HepG2 (cell line): ENCODE measurements at regions not wholly inside any gene's neighbourhood (a gene's known extent, or its start where the extent isn't known, plus 50 kb on each side); places are given as distances from the start of the nearest gene placed in this dataset.

Experiments
- CBX1 ChIP-seq: IDR thresholded peaks from one replicate; pipeline ENCODE4 v1.6.1; 2016; ENCODE audit warnings: antibody characterized with exemption, low read depth
- CBX2 ChIP-seq, 2 experiments: fragments of 200-600 bp in 1 of 2; sonication (generic); formaldehyde crosslinking in 1 of 2; IDR thresholded peaks; 2 replicates each; pipeline versions ENCODE4 v1.7.0 to v1.8.1; 2018 to 2022; ENCODE audit warnings: low read depth in 2 of 2, low read length in 1 of 2, mild to moderate bottlenecking in 1 of 2, missing genetic modification reagents in 1 of 2
- CBX5 ChIP-seq: sonication (generic); formaldehyde crosslinking; IDR thresholded peaks from 2 replicates; pipeline ENCODE4 v1.4.0; 2020; ENCODE audit warnings: missing genetic modification reagents, borderline replicate concordance
- FOXO1 ChIP-seq: sonication (generic); formaldehyde crosslinking; IDR thresholded peaks from 2 replicates; pipeline ENCODE4 v1.4.0; 2020; ENCODE audit warnings: missing genetic modification reagents
- HIVEP1 ChIP-seq: sonication (generic); formaldehyde crosslinking; IDR thresholded peaks from 2 replicates; pipeline ENCODE4 v1.4.0; 2020; ENCODE audit warnings: mild to moderate bottlenecking, missing genetic modification reagents
- HMG20A ChIP-seq: IDR thresholded peaks from 2 replicates; pipeline ENCODE4 v1.6.1; 2016; ENCODE audit warnings: borderline replicate concordance
- KLF15 ChIP-seq: sonication (generic); formaldehyde crosslinking; IDR thresholded peaks from 2 replicates; pipeline ENCODE4 v1.8.1; 2023; ENCODE audit warnings: borderline replicate concordance, mild to moderate bottlenecking, inconsistent platforms, missing genetic modification reagents, mixed read lengths
- MBNL3 ChIP-seq: fragments of 250-450 bp; sonication (Bioruptor Pico); conservative IDR thresholded peaks from 2 replicates; pipeline ENCODE4 v1.8.0; 2022; ENCODE audit warnings: mild to moderate bottlenecking, inconsistent platforms
- NFIC ChIP-seq: IDR thresholded peaks from 2 replicates; pipeline ENCODE4 v1.6.1; 2012; ENCODE audit warnings: mild to moderate bottlenecking, low read length, inconsistent platforms
- POLR2A ChIP-seq, 2 experiments: IDR thresholded peaks; 2 replicates each; pipeline ENCODE4 v1.6.1; 2011; ENCODE audit warnings: low read depth in 2 of 2, low read length in 2 of 2, mild to moderate bottlenecking in 1 of 2, moderate library complexity in 1 of 2; ENCODE audit not compliant: insufficient read depth in 1 of 2
- SNRNP70 ChIP-seq: fragments of 200-400 bp; formaldehyde crosslinking; IDR thresholded peaks from 2 replicates; pipeline ENCODE4 v1.6.1; 2017; ENCODE audit warnings: mild to moderate bottlenecking, low read depth, low read length, moderate library complexity
- SOX6 ChIP-seq, 2 experiments: fragments of 450-650 bp in 1 of 2; sonication (generic) in 1 of 2; formaldehyde crosslinking in 1 of 2; IDR thresholded peaks; 2 replicates each; pipeline versions ENCODE4 v1.4.0 to v1.6.1; 2017 to 2020; ENCODE audit warnings: antibody characterized with exemption in 1 of 2, mild to moderate bottlenecking in 1 of 2, missing genetic modification reagents in 1 of 2
- TARDBP ChIP-seq: sonication (generic); formaldehyde crosslinking; IDR thresholded peaks from 2 replicates; pipeline ENCODE4 v1.8.0; 2022; ENCODE audit warnings: mild to moderate bottlenecking, missing genetic modification reagents
- TRIM24 ChIP-seq: sonication (generic); formaldehyde crosslinking; IDR thresholded peaks from 2 replicates; pipeline ENCODE4 v1.8.0; 2022; ENCODE audit warnings: mild to moderate bottlenecking, missing genetic modification reagents
- TF ChIP-seq, protein P1 (sequence below): IDR thresholded peaks from 2 replicates; pipeline ENCODE4 v1.6.1; 2016; ENCODE audit warnings: mild to moderate bottlenecking
- TF ChIP-seq, protein P2 (sequence below): sonication (generic); formaldehyde crosslinking; IDR thresholded peaks from 2 replicates; pipeline ENCODE4 v1.5.0; 2020; ENCODE audit warnings: mild to moderate bottlenecking, missing genetic modification reagents
- TF ChIP-seq, protein P3 (sequence below): sonication (generic); formaldehyde crosslinking; IDR thresholded peaks from 2 replicates; pipeline ENCODE4 v1.8.0; 2022; ENCODE audit warnings: mild to moderate bottlenecking, missing genetic modification reagents
- TF ChIP-seq, protein P4 (sequence below): sonication (generic); formaldehyde crosslinking; IDR thresholded peaks from 2 replicates; pipeline ENCODE4 v1.4.0; 2020; ENCODE audit warnings: missing genetic modification reagents
- TF ChIP-seq, protein P5 (sequence below): sonication (generic); formaldehyde crosslinking; IDR thresholded peaks from 2 replicates; pipeline ENCODE4 v1.5.0; 2020; ENCODE audit warnings: missing genetic modification reagents, mild to moderate bottlenecking, borderline replicate concordance
- TF ChIP-seq, protein P6 (sequence below): sonication (generic); formaldehyde crosslinking; IDR thresholded peaks from 2 replicates; pipeline ENCODE4 v1.4.0; 2020; ENCODE audit warnings: missing genetic modification reagents
- TF ChIP-seq, protein P7 (sequence below): sonication (generic); formaldehyde crosslinking; IDR thresholded peaks from 2 replicates; pipeline ENCODE4 v1.5.1; 2020; ENCODE audit warnings: missing genetic modification reagents, mild to moderate bottlenecking, borderline replicate concordance

DNA sequence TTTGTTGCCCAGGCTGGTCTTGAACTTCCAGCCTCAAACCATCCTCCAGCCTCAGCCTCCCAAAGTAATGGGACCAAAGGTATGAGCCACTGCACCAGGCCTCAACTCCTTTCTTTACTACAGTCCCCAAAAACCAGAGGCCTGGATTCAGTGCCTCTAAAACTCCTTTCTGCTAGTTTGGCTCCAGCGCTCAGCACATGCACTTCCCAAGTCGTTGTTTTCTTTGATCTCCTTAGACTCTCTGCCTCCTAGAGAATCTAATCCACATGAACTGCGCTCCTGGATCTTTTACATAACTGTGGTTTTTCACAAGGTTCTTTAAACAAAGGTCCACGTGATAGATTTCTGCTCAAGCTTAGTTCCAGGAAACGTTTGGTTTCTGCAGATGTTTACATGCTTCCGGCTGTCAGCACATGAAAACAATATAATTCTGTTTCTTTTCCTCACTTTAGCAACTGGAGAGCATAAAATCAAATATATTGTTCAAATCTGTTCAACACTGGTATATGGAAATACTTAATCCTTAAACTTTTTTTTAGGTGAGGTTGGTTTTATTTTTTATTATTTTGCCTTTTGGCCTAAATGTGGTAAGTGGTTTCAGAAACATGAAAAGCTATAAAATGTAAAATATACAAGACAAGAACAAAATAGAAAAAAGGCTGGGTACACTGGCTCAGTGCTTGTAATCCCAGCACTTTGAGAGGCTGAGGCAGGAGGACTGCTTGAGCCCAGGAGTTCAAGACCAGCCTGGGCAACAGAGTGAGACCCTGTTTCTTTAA, 270.5 kb upstream of the MKLN1 start (continued):
- no peak for TF ChIP-seq MBNL3 (CRISPR knock-in tag)
- TF ChIP-seq HMG20A, result peak; percentile 95
- TF ChIP-seq FOXO1, result peak; percentile 96
- no peak for TF ChIP-seq HIVEP1 (CRISPR knock-in tag)
- no peak for TF ChIP-seq CBX1
- TF ChIP-seq, protein P1, sequence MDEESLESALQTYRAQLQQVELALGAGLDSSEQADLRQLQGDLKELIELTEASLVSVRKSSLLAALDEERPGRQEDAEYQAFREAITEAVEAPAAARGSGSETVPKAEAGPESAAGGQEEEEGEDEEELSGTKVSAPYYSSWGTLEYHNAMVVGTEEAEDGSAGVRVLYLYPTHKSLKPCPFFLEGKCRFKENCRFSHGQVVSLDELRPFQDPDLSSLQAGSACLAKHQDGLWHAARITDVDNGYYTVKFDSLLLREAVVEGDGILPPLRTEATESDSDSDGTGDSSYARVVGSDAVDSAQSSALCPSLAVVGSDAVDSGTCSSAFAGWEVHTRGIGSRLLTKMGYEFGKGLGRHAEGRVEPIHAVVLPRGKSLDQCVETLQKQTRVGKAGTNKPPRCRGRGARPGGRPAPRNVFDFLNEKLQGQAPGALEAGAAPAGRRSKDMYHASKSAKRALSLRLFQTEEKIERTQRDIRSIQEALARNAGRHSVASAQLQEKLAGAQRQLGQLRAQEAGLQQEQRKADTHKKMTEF (CRISPR knock-in tag), result peak; percentile 93
- TF ChIP-seq, protein P2, sequence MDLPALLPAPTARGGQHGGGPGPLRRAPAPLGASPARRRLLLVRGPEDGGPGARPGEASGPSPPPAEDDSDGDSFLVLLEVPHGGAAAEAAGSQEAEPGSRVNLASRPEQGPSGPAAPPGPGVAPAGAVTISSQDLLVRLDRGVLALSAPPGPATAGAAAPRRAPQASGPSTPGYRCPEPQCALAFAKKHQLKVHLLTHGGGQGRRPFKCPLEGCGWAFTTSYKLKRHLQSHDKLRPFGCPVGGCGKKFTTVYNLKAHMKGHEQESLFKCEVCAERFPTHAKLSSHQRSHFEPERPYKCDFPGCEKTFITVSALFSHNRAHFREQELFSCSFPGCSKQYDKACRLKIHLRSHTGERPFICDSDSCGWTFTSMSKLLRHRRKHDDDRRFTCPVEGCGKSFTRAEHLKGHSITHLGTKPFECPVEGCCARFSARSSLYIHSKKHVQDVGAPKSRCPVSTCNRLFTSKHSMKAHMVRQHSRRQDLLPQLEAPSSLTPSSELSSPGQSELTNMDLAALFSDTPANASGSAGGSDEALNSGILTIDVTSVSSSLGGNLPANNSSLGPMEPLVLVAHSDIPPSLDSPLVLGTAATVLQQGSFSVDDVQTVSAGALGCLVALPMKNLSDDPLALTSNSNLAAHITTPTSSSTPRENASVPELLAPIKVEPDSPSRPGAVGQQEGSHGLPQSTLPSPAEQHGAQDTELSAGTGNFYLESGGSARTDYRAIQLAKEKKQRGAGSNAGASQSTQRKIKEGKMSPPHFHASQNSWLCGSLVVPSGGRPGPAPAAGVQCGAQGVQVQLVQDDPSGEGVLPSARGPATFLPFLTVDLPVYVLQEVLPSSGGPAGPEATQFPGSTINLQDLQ (CRISPR knock-in tag), result no peak
- no peak; the same call in 1 of the 2 replicates for TF ChIP-seq CBX5
- no peak for TF ChIP-seq SNRNP70
- TF ChIP-seq TRIM24 (CRISPR knock-in tag), result no peak
- TF ChIP-seq, protein P3, sequence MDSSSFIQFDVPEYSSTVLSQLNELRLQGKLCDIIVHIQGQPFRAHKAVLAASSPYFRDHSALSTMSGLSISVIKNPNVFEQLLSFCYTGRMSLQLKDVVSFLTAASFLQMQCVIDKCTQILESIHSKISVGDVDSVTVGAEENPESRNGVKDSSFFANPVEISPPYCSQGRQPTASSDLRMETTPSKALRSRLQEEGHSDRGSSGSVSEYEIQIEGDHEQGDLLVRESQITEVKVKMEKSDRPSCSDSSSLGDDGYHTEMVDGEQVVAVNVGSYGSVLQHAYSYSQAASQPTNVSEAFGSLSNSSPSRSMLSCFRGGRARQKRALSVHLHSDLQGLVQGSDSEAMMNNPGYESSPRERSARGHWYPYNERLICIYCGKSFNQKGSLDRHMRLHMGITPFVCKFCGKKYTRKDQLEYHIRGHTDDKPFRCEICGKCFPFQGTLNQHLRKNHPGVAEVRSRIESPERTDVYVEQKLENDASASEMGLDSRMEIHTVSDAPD (CRISPR knock-in tag), result no peak
- no peak for TF ChIP-seq SOX6 (IDR thresholded peaks at IDR 0.05)
- peak; percentile 96 for TF ChIP-seq SOX6 (CRISPR knock-in tag; IDR thresholded peaks at IDR 0.05)
- TF ChIP-seq TARDBP (CRISPR knock-in tag), result peak; percentile 76
- no peak for TF ChIP-seq CBX2 (IDR thresholded peaks at IDR 0.05; ENCODE audit: low read depth, low read length)
- no peak for TF ChIP-seq CBX2 (CRISPR knock-in tag; IDR thresholded peaks at IDR 0.05; ENCODE audit: low read depth)
- TF ChIP-seq KLF15 (CRISPR knock-in tag), result no peak
- TF ChIP-seq, protein P4, sequence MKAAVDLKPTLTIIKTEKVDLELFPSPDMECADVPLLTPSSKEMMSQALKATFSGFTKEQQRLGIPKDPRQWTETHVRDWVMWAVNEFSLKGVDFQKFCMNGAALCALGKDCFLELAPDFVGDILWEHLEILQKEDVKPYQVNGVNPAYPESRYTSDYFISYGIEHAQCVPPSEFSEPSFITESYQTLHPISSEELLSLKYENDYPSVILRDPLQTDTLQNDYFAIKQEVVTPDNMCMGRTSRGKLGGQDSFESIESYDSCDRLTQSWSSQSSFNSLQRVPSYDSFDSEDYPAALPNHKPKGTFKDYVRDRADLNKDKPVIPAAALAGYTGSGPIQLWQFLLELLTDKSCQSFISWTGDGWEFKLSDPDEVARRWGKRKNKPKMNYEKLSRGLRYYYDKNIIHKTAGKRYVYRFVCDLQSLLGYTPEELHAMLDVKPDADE (CRISPR knock-in tag), result no peak
- TF ChIP-seq, protein P5, sequence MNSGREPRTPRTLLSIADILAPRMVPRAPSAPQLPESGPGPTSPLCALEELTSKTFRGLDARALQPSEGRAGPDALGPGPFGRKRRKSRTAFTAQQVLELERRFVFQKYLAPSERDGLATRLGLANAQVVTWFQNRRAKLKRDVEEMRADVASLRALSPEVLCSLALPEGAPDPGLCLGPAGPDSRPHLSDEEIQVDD (CRISPR knock-in tag), result no peak
- peak; percentile 94 for TF ChIP-seq NFIC
- TF ChIP-seq, protein P6, sequence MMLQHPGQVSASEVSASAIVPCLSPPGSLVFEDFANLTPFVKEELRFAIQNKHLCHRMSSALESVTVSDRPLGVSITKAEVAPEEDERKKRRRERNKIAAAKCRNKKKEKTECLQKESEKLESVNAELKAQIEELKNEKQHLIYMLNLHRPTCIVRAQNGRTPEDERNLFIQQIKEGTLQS (CRISPR knock-in tag), result no peak; the same call in 1 of the 2 replicates
- TF ChIP-seq, protein P7, sequence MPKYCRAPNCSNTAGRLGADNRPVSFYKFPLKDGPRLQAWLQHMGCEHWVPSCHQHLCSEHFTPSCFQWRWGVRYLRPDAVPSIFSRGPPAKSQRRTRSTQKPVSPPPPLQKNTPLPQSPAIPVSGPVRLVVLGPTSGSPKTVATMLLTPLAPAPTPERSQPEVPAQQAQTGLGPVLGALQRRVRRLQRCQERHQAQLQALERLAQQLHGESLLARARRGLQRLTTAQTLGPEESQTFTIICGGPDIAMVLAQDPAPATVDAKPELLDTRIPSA (CRISPR knock-in tag), result no peak
- TF ChIP-seq POLR2A (IDR thresholded peaks at IDR 0.05; ENCODE audit: insufficient read depth in 1 of 2, low read depth in 2 of 2, low read length in 2 of 2), result 0 out of 4 replicates have a peak, but pooled peaks of 1 of the 2 experiments have one; percentile 24
